GM12875 (cell line): ENCODE measurements at regions not wholly inside any gene's neighbourhood (a gene's known extent, or its start where the extent isn't known, plus 50 kb on each side); places are given as distances from the start of the nearest gene placed in this dataset.

Experiments used
- H3K4me3 ChIP-seq: one replicate; pipeline ENCODE4 v1.5.1; 2011; ENCODE audit warnings: low read depth, low read length, control low read depth
- CTCF ChIP-seq: IDR thresholded peaks from 2 replicates; pipeline ENCODE4 v1.5.1; 2011; ENCODE audit warnings: low read depth, mild to moderate bottlenecking, control low read depth, inconsistent platforms, low read length, moderate library complexity, borderline replicate concordance; ENCODE audit not compliant: insufficient read depth

GRCh38 chr1:36606641-36607262 lies 124.0 kb upstream of the CSF3R start:
- TF ChIP-seq CTCF, result no peak
- no peak overlapping the region for H3K4me3 ChIP-seq

- TF ChIP-seq CTCF, result no peak
- no peak overlapping the region for H3K4me3 ChIP-seq
Measured at GRCh38 chr1:36605942-36606640, 123.4 kb upstream of the CSF3R start.

- TF ChIP-seq CTCF, result no peak
- no peak overlapping the region for H3K4me3 ChIP-seq
Measured at GRCh38 chr1:36603461-36603860, 120.7 kb upstream of the CSF3R start.

GRCh38 chr1:36602184-36602583 lies 119.5 kb upstream of the CSF3R start:
- TF ChIP-seq CTCF, result no peak
- no peak overlapping the region for H3K4me3 ChIP-seq

- TF ChIP-seq CTCF, result no peak
Measured at GRCh38 chr1:36599828-36600227, 117.1 kb upstream of the CSF3R start.

GRCh38 chr1:36597514-36597913 lies 114.8 kb upstream of the CSF3R start:
- H3K4me3 ChIP-seq, result no peak overlapping the region
- no peak for TF ChIP-seq CTCF

More at GRCh38 chr1:36599828-36600227, 117.1 kb upstream of the CSF3R start:
- no peak overlapping the region for H3K4me3 ChIP-seq

- TF ChIP-seq CTCF, result no peak
- H3K4me3 ChIP-seq, result no peak overlapping the region
Measured at GRCh38 chr1:36595921-36596320, 113.2 kb upstream of the CSF3R start.
